ENCODE measurements at regions not wholly inside any gene's neighbourhood (a gene's known extent, or its start where the extent isn't known, plus 50 kb on each side); places are given as distances from the start of the nearest gene placed in this dataset.

- TF ChIP-seq TAF1 (IDR thresholded peaks at IDR 0.05; ENCODE audit: low read depth) (no peak), YY1 (IDR thresholded peaks at IDR 0.05; ENCODE audit: low read depth) (no peak), FOXM1 (IDR thresholded peaks at IDR 0.05; ENCODE audit: borderline replicate concordance, low read depth) (no peak), CEBPB (IDR thresholded peaks at IDR 0.05) (no peak)
These were observed 190.2 kb downstream of the RAMP3 start for GRCh38 chr7:45347804-45348203.

Data from Ishikawa (cell line).